Transverse colon (tissue), 3 donors: ENCODE measurements at regions not wholly inside any gene's neighbourhood (a gene's known extent, or its start where the extent isn't known, plus 50 kb on each side); places are given as distances from the start of the nearest gene placed in this dataset.

ENCODE experiments used
- EP300 ChIP-seq: sonication (generic); formaldehyde crosslinking; IDR thresholded peaks from one replicate; pipeline ENCODE4 v1.6.1; 2017; ENCODE audit warnings: antibody characterized with exemption, low read depth
- POLR2A ChIP-seq: fragments of 450-650 bp; IDR thresholded peaks from one replicate; pipeline ENCODE4 v1.6.1; 2016; ENCODE audit warnings: antibody characterized with exemption, mild to moderate bottlenecking, moderate library complexity
- TF ChIP-seq, protein P1 (sequence below), 5 experiments: fragments of 200-600 bp in 3 of 5; fragments of 450-650 bp in 2 of 5; sonication (generic) in 3 of 5; IDR thresholded peaks; 1 replicate in 2 of 5; 2 replicates in 3 of 5; pipeline ENCODE4 v1.5.1; 2016 to 2017; ENCODE audit warnings: antibody characterized with exemption in 5 of 5, inconsistent platforms in 3 of 5, mild to moderate bottlenecking in 2 of 5, moderate library complexity in 1 of 5

DNA sequence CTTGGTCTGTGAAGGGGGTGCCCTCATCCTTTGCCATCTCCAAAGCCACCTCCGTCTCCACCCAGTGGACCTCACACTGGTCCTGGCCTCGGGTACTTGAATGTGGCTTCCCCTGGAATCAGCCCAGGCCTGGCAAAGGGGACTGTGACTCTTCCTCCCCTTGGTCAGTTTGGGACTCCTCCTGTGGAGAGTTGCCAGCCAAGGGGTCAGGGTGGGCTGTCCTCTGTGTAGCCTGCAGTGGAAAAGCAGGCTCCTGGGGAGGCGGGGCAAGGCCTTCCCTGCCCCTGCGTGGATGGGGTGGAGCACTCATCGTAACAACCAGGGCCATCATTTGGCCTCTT, 59.8 kb downstream of the INHBB start:
- TF ChIP-seq, protein P1, sequence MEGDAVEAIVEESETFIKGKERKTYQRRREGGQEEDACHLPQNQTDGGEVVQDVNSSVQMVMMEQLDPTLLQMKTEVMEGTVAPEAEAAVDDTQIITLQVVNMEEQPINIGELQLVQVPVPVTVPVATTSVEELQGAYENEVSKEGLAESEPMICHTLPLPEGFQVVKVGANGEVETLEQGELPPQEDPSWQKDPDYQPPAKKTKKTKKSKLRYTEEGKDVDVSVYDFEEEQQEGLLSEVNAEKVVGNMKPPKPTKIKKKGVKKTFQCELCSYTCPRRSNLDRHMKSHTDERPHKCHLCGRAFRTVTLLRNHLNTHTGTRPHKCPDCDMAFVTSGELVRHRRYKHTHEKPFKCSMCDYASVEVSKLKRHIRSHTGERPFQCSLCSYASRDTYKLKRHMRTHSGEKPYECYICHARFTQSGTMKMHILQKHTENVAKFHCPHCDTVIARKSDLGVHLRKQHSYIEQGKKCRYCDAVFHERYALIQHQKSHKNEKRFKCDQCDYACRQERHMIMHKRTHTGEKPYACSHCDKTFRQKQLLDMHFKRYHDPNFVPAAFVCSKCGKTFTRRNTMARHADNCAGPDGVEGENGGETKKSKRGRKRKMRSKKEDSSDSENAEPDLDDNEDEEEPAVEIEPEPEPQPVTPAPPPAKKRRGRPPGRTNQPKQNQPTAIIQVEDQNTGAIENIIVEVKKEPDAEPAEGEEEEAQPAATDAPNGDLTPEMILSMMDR (IDR thresholded peaks at IDR 0.05): no peak
- no peak for TF ChIP-seq EP300
- TF ChIP-seq POLR2A: no peak
